ENCODE measurements at regions not wholly inside any gene's neighbourhood (a gene's known extent, or its start where the extent isn't known, plus 50 kb on each side); places are given as distances from the start of the nearest gene placed in this dataset.

DNA sequence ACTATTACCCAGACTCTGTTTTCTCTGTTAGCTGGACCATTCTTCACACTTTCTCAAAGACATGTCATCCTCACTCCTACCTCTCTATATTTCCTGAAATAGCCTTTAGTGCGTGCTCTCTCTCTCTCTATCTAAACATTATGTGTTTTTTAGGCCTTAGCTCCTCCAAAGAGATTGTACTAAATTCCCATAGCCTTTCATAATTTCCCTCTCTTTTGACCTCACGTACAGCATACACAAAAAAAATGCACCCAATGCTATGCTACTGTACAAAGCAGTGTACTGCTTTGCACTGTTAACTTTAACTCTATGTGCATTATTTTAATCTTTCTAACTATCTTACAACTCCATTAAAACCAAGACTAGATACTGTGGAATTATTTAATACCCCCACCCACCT is 288.4 kb downstream of the DAD1 start:
- TF ChIP-seq, protein P1, sequence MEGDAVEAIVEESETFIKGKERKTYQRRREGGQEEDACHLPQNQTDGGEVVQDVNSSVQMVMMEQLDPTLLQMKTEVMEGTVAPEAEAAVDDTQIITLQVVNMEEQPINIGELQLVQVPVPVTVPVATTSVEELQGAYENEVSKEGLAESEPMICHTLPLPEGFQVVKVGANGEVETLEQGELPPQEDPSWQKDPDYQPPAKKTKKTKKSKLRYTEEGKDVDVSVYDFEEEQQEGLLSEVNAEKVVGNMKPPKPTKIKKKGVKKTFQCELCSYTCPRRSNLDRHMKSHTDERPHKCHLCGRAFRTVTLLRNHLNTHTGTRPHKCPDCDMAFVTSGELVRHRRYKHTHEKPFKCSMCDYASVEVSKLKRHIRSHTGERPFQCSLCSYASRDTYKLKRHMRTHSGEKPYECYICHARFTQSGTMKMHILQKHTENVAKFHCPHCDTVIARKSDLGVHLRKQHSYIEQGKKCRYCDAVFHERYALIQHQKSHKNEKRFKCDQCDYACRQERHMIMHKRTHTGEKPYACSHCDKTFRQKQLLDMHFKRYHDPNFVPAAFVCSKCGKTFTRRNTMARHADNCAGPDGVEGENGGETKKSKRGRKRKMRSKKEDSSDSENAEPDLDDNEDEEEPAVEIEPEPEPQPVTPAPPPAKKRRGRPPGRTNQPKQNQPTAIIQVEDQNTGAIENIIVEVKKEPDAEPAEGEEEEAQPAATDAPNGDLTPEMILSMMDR (IDR thresholded peaks at IDR 0.05) = no peak
- TF ChIP-seq POLR2AphosphoS5 (IDR thresholded peaks at IDR 0.05; ENCODE audit: insufficient read depth in 1 of 2, low read depth in 1 of 2) (no peak), POLR2A (IDR thresholded peaks at IDR 0.05) (no peak)

All from vagina (tissue), 2 donors.